ENCODE measurements at regions not wholly inside any gene's neighbourhood (a gene's known extent, or its start where the extent isn't known, plus 50 kb on each side); places are given as distances from the start of the nearest gene placed in this dataset.
"Not testable (repeated sequence)": the region's sequence is repeated elsewhere in the genome, so short reads cannot be mapped to it uniquely, and the experiment has no call there.

DNA sequence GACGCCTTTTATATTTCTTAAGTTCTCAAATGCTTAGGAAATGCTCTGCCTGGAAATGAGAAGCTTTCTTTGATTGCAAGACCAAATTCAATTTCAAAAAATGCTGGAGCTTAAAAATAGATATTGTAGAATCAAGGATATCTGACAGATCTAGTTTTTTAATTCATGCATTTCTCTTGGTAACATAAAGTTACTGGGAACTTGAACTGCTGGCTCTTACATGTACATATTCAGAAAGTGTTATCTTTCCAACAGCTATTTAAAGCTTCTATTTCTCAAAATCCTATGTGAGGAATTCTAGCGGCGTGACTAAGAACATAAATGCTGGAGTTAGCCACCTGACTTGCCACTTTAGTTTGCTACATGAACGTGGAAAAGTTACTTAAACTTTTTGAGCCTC, 109.3 kb downstream of the C3orf38 start:
- Mint-ChIP-seq H3K27ac (no peak overlapping the region), H3K36me3 (ENCODE audit: low read depth) (no peaks in the 10 kb centered on the region), H3K9me3 (no peaks in the 10 kb centered on the region), H3K27me3 (no peaks in the 10 kb centered on the region), H3K4me3 (no peak overlapping the region), H3K4me1 (no peaks in the 10 kb centered on the region)
- ChIA-PET CTCF (no interaction called here), POLR2A (no interaction called here)
- DNase-seq = no peak

DNA sequence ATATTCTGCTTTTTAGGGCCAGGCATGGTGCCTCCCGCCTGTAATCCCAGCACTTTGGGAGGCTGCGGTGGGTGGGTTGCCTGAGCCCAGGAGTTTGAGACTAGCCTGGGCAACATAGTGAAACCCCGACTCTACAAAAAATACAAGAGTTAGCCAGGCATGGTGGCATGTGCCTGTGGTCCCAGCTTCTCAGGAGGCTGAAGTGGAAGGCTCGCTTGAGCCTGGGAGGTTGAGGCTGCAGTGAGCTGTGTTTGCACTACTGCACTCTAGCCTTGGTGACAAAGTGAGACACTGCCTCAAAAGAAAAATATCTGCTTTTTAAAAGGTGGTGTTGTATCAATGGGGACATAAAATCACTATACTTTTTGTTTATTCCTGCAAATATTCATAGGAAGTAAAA, 112.8 kb downstream of the C3orf38 start:
- Mint-ChIP-seq H3K27me3 (no peaks in the 10 kb centered on the region), H3K36me3 (ENCODE audit: low read depth) (no peaks in the 10 kb centered on the region), H3K9me3 (no peaks in the 10 kb centered on the region), H3K27ac (no peak overlapping the region), H3K4me3 (no peak overlapping the region), H3K4me1 (no peaks in the 10 kb centered on the region)
- CTCF ChIA-PET = no interaction called here
- no peak for DNase-seq
- POLR2A ChIA-PET = no interaction called here

DNA sequence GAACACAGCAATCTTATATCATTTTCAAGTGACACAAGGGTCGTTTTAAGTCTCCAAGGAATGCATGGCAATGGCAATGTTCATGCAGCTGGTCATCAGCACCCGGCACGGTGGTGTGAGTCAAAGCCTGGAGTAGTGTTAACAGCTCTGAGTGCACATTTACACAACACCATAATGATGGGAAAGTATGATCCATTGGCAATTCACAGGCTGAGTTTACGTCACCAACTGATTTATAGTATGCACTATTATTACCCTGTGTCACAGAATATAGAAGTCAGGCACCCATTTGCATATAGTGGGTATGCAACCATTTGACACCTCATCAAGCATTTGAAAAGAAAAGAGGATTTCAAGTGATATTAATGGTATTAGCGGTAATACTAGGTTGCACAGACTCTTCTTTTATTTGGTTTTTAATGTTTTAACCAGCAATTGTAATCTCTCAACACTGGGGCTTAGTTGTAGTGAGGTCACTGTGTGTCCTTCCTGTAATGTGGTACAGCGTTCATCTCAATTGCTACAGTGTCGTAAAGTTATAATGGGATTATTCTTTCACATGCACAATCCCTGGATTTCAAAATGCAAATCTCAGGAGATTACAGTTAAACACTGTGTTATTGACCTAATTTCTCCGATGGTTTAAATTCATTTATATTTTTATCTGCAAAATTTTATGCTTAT, 113.8 kb downstream of the C3orf38 start:
- no peak overlapping the region for H3K4me3 Mint-ChIP-seq
- H3K27ac Mint-ChIP-seq = no peak overlapping the region
- POLR2A ChIA-PET = no interaction called here
- no peaks in the 10 kb centered on the region for H3K9me3 Mint-ChIP-seq
- CTCF ChIA-PET = interaction anchor here (0.6 kb wide), 1 partner anchor 10 kb away, joined by 3 read pairs; no protein-coding TSS in a partner anchor
- H3K4me1 Mint-ChIP-seq = no peaks in the 10 kb centered on the region
- H3K27me3 Mint-ChIP-seq = no peaks in the 10 kb centered on the region
- no peaks in the 10 kb centered on the region for H3K36me3 Mint-ChIP-seq (ENCODE audit: low read depth)
- no peak for DNase-seq

DNA sequence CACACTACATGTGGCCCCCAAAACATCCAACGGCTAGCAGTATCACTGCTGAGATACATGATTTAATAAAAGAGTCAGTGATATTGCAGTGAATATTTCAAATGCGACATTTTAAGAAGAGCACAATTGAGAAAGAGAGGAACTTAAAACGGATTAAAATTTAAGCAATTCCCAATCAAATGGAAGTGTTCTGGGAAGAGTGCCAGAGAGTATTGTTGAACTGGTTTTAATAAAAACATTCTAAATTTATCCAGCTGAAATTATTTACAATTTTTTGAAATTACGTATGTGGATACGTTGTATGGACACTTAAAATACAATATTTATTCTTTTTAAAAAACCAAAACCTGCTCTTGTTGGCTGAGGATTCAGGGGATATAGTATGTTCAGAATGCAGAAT, 117.7 kb downstream of the C3orf38 start:
- Mint-ChIP-seq H3K27me3 (no peaks in the 10 kb centered on the region), H3K27ac (no peak overlapping the region), H3K4me3 (no peak overlapping the region), H3K36me3 (ENCODE audit: low read depth) (no peaks in the 10 kb centered on the region), H3K4me1 (no peaks in the 10 kb centered on the region), H3K9me3 (no peaks in the 10 kb centered on the region)
- POLR2A ChIA-PET = no interaction called here
- no peak for DNase-seq
- CTCF ChIA-PET = no interaction called here

DNA sequence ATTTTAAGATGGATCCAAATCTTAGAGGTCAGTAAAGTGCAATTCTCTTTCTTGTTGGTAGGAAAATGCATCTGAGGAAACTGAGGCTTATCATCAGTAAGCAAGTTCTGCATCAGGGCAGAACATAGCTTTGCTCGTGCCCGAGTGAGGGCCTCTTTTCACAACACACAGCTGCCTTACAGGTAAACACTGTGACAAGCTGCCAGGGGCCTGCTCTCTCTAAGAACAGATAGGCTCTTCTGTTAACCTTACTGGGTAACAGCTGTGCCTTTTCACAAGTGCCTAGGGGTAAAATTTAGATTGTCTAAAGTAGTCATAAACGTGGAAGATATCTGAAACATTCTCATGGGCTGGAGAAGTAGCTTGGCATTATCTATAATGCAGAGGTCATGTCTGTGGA, 118.1 kb downstream of the C3orf38 start:
- CTCF ChIA-PET = no interaction called here
- POLR2A ChIA-PET = no interaction called here
- no peaks in the 10 kb centered on the region for H3K9me3 Mint-ChIP-seq

DNA sequence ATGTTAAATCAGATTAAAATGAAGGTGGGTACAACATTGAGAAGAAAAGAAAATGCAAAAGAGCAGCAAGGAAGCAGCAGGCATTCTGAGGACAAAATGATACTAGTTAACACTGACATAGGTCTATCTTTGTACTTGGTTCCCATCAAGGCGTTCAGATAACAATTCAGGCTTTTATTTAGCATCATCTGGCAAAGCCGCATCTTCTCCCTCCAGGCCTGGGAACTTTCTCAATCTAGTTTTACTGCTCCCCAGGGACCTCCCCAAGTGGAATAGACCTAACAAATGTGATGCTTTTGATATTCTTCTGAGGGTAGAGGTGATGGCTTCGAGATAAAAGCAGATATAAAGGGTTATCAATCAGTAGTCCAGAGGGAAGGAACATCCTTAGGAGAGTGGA, 130.6 kb downstream of the C3orf38 start:
- no peak for DNase-seq
- no peak overlapping the region for H3K27ac Mint-ChIP-seq
- ChIA-PET CTCF (no interaction called here), POLR2A (no interaction called here)
- no peaks in the 10 kb centered on the region for H3K36me3 Mint-ChIP-seq (ENCODE audit: low read depth)
- H3K9me3 Mint-ChIP-seq = no peaks in the 10 kb centered on the region
- no peaks in the 10 kb centered on the region for H3K27me3 Mint-ChIP-seq
- H3K4me1 Mint-ChIP-seq = no peaks in the 10 kb centered on the region
- no peak overlapping the region for H3K4me3 Mint-ChIP-seq

More for the DNA sequence above, 118.1 kb downstream of the C3orf38 start:
- Mint-ChIP-seq H3K36me3 (ENCODE audit: low read depth) (no peaks in the 10 kb centered on the region), H3K27me3 (no peaks in the 10 kb centered on the region), H3K4me3 (no peak overlapping the region), H3K4me1 (no peaks in the 10 kb centered on the region), H3K27ac (no peak overlapping the region)
- no peak for DNase-seq

DNA sequence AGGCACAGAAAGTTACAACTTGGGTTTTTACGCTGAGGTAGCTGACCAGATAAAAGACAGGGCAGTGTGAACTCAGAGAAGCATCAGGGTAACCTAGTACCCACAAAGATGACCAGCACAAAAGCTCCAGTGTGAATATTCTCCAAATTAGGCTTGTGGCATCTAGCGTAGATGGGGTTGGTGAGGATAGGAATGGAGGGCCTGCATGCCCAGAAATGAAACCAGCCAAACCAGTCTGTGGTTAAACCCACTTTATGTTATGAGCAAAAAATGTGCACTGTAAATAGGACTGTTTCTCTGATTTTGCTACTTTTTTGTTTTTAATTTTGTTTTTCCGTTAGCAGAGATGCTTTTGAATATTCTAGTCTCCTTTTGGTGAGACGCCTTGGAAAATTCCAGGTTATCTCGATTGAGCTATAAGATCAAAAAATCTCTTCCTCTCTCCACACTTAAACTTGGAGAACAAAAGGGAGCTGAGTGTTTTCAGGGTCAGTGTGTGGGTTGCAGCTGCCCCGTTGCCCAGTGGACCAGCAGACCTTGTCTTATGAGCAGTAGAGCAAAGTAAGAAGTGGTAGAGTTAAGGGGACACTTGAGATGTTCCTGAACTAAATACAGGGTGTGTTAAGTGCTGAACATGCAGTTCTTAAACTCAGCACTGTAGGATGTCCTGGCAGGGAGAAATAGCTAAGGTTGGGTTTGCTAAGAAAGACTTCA, 132.9 kb downstream of the C3orf38 start:
- Mint-ChIP-seq H3K27me3 (no peaks in the 10 kb centered on the region), H3K9me3 (no peaks in the 10 kb centered on the region), H3K4me3 (no peak overlapping the region), H3K27ac (no peak overlapping the region), H3K4me1 (no peaks in the 10 kb centered on the region), H3K36me3 (ENCODE audit: low read depth) (no peaks in the 10 kb centered on the region)
- no peak for DNase-seq
- ChIA-PET CTCF (no interaction called here), POLR2A (no interaction called here)

DNA sequence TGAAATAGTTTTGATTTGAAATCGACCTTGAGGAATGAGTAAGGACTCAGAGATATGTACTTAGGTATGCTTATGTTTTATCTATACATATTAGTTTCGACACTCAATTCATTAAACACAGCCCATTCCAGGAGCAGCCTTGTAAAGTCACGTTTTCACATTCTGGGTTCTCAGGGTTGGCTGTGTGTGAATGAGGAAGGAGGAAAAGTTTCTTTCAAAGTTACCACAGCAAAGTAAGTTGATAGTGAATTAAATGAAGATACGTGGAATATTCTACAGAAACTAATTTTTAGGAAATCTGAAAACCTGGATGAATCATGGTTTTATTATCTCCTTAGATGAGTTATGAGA, 133.5 kb downstream of the C3orf38 start:
- Mint-ChIP-seq H3K36me3 (ENCODE audit: low read depth) (no peaks in the 10 kb centered on the region), H3K9me3 (no peaks in the 10 kb centered on the region), H3K27ac (no peak overlapping the region), H3K4me1 (no peaks in the 10 kb centered on the region), H3K4me3 (no peak overlapping the region), H3K27me3 (no peaks in the 10 kb centered on the region)
- no peak for DNase-seq
- CTCF ChIA-PET = no interaction called here
- POLR2A ChIA-PET = no interaction called here

DNA sequence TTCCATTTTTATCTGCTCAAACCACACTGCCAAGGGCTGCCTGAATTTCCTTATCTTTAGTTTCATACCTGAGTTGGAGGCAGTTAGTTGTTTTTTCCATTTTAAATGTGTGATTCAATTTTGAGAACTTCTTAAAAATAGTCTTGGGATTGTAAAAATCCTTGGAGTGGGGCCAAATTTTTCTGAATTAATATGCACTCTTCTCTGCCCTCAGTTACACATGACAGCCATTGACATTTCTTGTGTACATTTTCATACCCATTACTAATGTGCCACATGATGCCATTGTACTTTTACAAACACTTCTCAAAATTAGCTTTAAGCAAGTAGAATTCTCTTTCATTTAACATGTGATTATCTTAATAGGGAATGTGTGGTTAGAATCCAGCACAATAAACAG, 141.7 kb downstream of the C3orf38 start:
- CTCF ChIA-PET = no interaction called here
- DNase-seq = no peak
- H3K4me3 Mint-ChIP-seq = no peak overlapping the region
- H3K27ac Mint-ChIP-seq = no peak overlapping the region
- no peaks in the 10 kb centered on the region for H3K27me3 Mint-ChIP-seq
- POLR2A ChIA-PET = no interaction called here
- H3K4me1 Mint-ChIP-seq = no peaks in the 10 kb centered on the region
- no peaks in the 10 kb centered on the region for H3K9me3 Mint-ChIP-seq
- no peaks in the 10 kb centered on the region for H3K36me3 Mint-ChIP-seq (ENCODE audit: low read depth)

DNA sequence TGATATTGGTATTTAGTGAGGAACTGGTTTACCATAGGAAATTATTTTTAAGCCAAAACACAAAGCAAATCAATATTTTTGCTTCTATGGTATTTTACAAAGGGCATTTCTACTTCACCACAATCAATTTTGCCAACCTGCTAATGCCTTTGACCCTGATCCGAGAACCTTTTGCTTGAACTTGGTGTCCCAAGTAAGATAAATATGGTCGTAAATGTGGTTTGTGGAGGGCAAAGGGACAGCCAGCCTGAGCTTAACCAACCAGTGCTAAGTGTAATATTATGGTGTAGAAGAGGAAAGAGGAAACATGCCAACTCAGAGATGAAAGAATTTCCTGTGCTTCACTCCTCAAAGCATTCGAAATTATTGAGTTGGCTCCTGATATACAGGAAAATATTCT, 148.4 kb downstream of the C3orf38 start:
- Mint-ChIP-seq H3K9me3 (no peaks in the 10 kb centered on the region), H3K27me3 (no peaks in the 10 kb centered on the region), H3K27ac (no peak overlapping the region), H3K4me3 (no peak overlapping the region), H3K4me1 (no peaks in the 10 kb centered on the region), H3K36me3 (ENCODE audit: low read depth) (no peaks in the 10 kb centered on the region)
- no peak for DNase-seq
- ChIA-PET POLR2A (no interaction called here), CTCF (no interaction called here)

DNA sequence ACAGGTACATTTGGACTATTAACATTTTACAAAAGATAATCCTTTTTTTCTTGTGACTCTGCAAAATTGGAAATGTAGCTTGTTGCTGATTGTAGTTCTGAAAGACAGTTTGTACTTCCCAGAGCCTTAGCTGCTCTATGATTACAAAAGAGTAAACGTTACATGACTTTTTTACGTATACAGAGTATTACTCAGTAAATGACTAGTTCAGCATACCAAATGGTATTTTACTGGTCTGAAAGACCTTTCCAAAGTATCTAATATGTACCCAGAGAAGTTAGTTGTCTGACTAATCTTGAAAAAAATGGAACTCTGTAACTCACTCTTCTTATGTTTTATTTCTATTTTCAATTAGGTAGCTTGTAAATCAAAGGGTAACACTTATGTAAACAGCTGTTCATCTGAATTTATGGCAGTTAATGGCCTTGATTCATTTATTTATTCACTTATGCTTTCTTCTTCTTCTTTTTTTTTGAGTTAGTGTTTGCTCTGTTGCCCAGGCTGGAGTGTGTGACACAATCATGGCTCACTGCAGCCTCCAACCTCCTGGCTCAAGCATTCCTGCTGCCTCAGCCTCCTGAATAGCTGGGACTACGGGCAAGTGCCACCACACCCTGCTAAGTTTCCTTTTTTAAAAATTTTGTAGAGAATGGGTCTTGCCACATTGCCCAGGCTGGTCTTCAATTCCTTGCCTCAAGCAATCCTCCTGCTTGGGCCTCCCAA, 151.7 kb downstream of the C3orf38 start:
- DNase-seq = no peak
- Mint-ChIP-seq H3K36me3 (ENCODE audit: low read depth) (no peaks in the 10 kb centered on the region), H3K4me1 (no peaks in the 10 kb centered on the region), H3K9me3 (no peaks in the 10 kb centered on the region), H3K4me3 (no peak overlapping the region), H3K27me3 (no peaks in the 10 kb centered on the region), H3K27ac (no peak overlapping the region)
- ChIA-PET POLR2A (no interaction called here), CTCF (no interaction called here)

DNA sequence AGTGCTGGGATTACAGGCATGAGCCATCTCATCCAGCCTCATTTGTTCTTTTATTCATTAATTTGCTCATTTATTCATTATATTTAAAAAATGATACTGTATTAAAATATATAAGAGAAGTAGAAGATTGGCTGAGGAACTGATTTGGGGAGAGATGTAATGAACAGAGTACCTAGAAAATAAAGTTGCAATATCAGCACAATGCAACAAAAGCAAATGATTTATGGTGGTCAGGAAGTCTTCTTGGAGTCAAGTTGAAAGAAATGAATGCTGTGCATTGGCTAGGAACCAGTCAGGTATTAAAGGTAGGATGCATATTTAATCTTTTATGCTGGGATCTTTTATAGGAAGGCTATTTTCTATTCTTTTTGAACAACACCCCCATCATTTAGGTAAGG, 152.2 kb downstream of the C3orf38 start:
- H3K27ac Mint-ChIP-seq = no peak overlapping the region
- H3K4me3 Mint-ChIP-seq = no peak overlapping the region
- H3K36me3 Mint-ChIP-seq (ENCODE audit: low read depth) = no peaks in the 10 kb centered on the region
- ChIA-PET POLR2A (no interaction called here), CTCF (no interaction called here)
- no peaks in the 10 kb centered on the region for H3K9me3 Mint-ChIP-seq
- no peak for DNase-seq
- H3K27me3 Mint-ChIP-seq = no peaks in the 10 kb centered on the region
- H3K4me1 Mint-ChIP-seq = no peaks in the 10 kb centered on the region

DNA sequence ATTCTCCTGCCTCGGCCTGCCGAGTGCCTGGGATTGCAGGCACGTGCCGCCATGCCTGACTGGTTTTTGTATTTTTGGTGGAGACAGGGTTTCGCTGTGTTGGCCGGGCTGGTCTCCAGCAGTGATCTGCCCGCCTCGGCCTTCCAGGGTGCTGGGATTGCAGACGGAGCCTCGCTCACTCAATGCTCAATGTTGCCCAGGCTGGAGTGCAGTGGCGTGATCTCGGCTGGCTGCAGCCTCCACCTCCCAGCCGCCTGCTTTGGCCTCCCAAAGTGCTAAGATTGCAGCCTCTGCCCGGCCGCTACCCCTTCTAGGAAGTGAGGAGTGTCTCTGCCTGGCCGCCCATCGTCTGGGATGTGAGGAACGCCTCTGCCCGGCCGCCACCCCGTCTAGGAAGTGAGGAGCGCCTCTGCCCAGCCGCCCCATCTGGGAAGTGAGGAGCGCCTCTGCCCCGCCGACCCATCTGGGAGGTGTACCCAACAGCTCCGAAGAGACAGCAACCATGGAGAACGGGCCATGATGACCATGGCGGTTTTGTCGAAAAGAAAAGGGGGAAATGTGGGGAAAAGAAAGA, 153.7 kb downstream of the C3orf38 start:
- POLR2A ChIA-PET = not testable (repeated sequence)

More for the DNA sequence above, 153.7 kb downstream of the C3orf38 start:
- H3K27ac Mint-ChIP-seq; H3K4me3 Mint-ChIP-seq; DNase-seq; H3K27me3 Mint-ChIP-seq; H3K4me1 Mint-ChIP-seq; CTCF ChIA-PET; H3K9me3 Mint-ChIP-seq; H3K36me3 Mint-ChIP-seq (ENCODE audit: low read depth): not testable (repeated sequence)

All from activated CD4-positive, alpha-beta T cell treated with anti-CD3 and anti-CD28 coated beads, Interleukin-2, amount 10 ng/mL, durations not matched to agents 7 days and 5 days (primary cell).